ENCODE measurements at regions not wholly inside any gene's neighbourhood (a gene's known extent, or its start where the extent isn't known, plus 50 kb on each side); places are given as distances from the start of the nearest gene placed in this dataset.

DNA sequence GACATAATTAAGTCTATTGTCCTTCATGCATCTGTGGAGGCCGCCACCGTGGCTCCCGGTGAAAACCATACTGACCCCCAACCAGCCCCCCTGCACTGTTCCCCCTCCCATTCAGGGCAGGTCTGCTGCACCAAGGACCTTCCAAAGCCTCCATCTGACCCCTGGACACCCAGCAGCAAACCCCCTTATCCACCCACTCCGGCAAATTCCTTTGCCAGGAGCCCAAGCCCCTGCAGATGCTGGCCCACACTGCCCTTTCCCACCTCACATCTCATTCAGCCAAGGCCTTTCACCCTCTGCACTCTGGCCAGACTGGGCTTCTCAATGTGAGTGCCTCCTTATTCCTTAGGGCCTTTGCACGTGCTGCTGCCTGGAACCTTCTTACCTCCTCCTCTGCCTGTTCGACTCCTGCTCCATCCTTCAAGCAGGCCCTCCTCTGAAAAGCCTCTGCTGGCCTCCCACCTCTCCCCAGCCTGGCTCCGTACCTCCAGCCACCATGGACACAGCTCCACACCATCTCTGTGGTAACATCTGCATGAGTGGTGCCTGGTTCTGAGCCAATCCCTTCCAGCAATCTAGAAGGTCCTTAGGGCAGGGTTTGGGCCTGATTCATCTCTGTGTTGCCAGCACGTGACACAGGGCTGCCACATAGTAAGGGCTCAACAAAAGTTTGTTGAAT is 230.7 kb downstream of the BCL11B start:
- no peak for TF ChIP-seq CTCF (conservative IDR thresholded peaks at IDR 0.05 in 1 of 2, IDR thresholded peaks at IDR 0.05 in 1 of 2; ENCODE audit: extremely low read depth in 1 of 2, insufficient read depth in 1 of 2, low read depth in 1 of 2, low read length in 2 of 2)
- no peak for TF ChIP-seq EZH2 (IDR thresholded peaks at IDR 0.05; ENCODE audit: borderline replicate concordance, low read length)

Data from mammary epithelial cell (primary cell).